ENCODE measurements at regions not wholly inside any gene's neighbourhood (a gene's known extent, or its start where the extent isn't known, plus 50 kb on each side); places are given as distances from the start of the nearest gene placed in this dataset.

GRCh38 chr20:11281240-11281639 is 607.4 kb upstream of the JAG1 start:
- no peaks in the 10 kb centered on the region for H3F3A ChIP-seq (replicated peaks; ENCODE audit: low read depth)

More at GRCh38 chr20:11281240-11281639, 607.4 kb upstream of the JAG1 start:
- peaks cover 3% of the 10 kb centered on the region; the same call in 1 of the 3 replicates for H3K9me3 Mint-ChIP-seq
- H3K27me3 Mint-ChIP-seq (ENCODE audit: insufficient read depth, low read depth, poor library complexity), result peaks cover 3% of the 10 kb centered on the region
- H3K79me2 ChIP-seq (replicated peaks; ENCODE audit: insufficient read depth), result no peaks in the 10 kb centered on the region
- H3K36me3 ChIP-seq (ENCODE audit: insufficient read depth), result 0 out of 2 replicates have a peak, but pooled peaks cover 3% of the 10 kb centered on the region
- H3K27me3 ChIP-seq (ENCODE audit: insufficient read depth), result no peaks in the 10 kb centered on the region
- H4K20me1 ChIP-seq (replicated peaks; ENCODE audit: insufficient read depth), result no peaks in the 10 kb centered on the region
- no peak overlapping the region for H2AFZ ChIP-seq
- H3K27ac ChIP-seq (ENCODE audit: low read depth), result no peak overlapping the region
- no peak for ATAC-seq
- H3K4me3 Mint-ChIP-seq, result no peak overlapping the region
- no peak overlapping the region for H3K4me2 ChIP-seq
- H3K27ac Mint-ChIP-seq, result no peak overlapping the region
- H3K4me1 Mint-ChIP-seq, result peaks cover 7% of the 10 kb centered on the region; the same call in 2 of the 3 replicates
- DNase-seq (ENCODE audit: low spot score), result no peak
- no peak for TF ChIP-seq EZH2 (IDR thresholded peaks at IDR 0.05; ENCODE audit: low read depth, unreplicated experiment)
- no peak for TF ChIP-seq CREB1 (CRISPR knock-in tag; IDR thresholded peaks at IDR 0.05; ENCODE audit: low read depth)
- no peak for TF ChIP-seq ETS1 (IDR thresholded peaks at IDR 0.05)
- no peak for TF ChIP-seq STAT1 (IDR thresholded peaks at IDR 0.05; ENCODE audit: unreplicated experiment)
- no peak for TF ChIP-seq EZH2phosphoT487 (IDR thresholded peaks at IDR 0.05; ENCODE audit: unreplicated experiment)
- TF ChIP-seq POLR2AphosphoS5 (IDR thresholded peaks at IDR 0.05; ENCODE audit: low read depth), result no peak
- no peak for TF ChIP-seq ZNF331 (CRISPR knock-in tag; IDR thresholded peaks at IDR 0.05; ENCODE audit: low read depth)
- no peak for TF ChIP-seq CTCF (conservative IDR thresholded peaks at IDR 0.05; ENCODE audit: low read depth in 2 of 2)
- no peak for TF ChIP-seq ZNF114 (CRISPR knock-in tag; IDR thresholded peaks at IDR 0.05)
- no peak for TF ChIP-seq ZNF462 (CRISPR knock-in tag; IDR thresholded peaks at IDR 0.05)
- no peak overlapping the region for H3K4me3 ChIP-seq
- no peaks in the 10 kb centered on the region; the same call in 1 of the 2 replicates for H3K9me2 ChIP-seq (ENCODE audit: insufficient read depth)
- H3K4me1 ChIP-seq (ENCODE audit: insufficient read depth), result no peaks in the 10 kb centered on the region
- no peaks in the 10 kb centered on the region for H3K36me3 Mint-ChIP-seq (ENCODE audit: low read depth)

All from GM23338 (cell line).